ENCODE measurements at regions not wholly inside any gene's neighbourhood (a gene's known extent, or its start where the extent isn't known, plus 50 kb on each side); places are given as distances from the start of the nearest gene placed in this dataset.

GRCh38 chr11:82546661-82547557, 186.8 kb downstream of the FAM181B start:
- no peak for TF ChIP-seq YY1 (IDR thresholded peaks at IDR 0.05; ENCODE audit: low read depth)
- no peak for TF ChIP-seq TCF12 (IDR thresholded peaks at IDR 0.05; ENCODE audit: low read depth)
- TF ChIP-seq MAX (IDR thresholded peaks at IDR 0.05): no peak
- no peak for TF ChIP-seq CEBPB (IDR thresholded peaks at IDR 0.05)
- no peak for TF ChIP-seq NFIC (IDR thresholded peaks at IDR 0.05)
- no peak for TF ChIP-seq RAD21 (IDR thresholded peaks at IDR 0.05; ENCODE audit: low read depth)
- no peak for TF ChIP-seq EP300 (IDR thresholded peaks at IDR 0.05; ENCODE audit: borderline replicate concordance)
- TF ChIP-seq FOXM1 (IDR thresholded peaks at IDR 0.05; ENCODE audit: borderline replicate concordance, low read depth): no peak
- TF ChIP-seq TEAD4 (IDR thresholded peaks at IDR 0.05): no peak
- no peak for TF ChIP-seq USF1 (IDR thresholded peaks at IDR 0.05)
- no peak for TF ChIP-seq CREB1 (IDR thresholded peaks at IDR 0.05; ENCODE audit: low read depth)

GRCh38 chr11:82539669-82540068, 194.0 kb downstream of the FAM181B start:
- TF ChIP-seq ZBTB7A (IDR thresholded peaks at IDR 0.05; ENCODE audit: low read depth): no peak
- no peak for TF ChIP-seq RAD21 (IDR thresholded peaks at IDR 0.05; ENCODE audit: low read depth)
- no peak for TF ChIP-seq EGR1 (IDR thresholded peaks at IDR 0.05)
- no peak for TF ChIP-seq YY1 (IDR thresholded peaks at IDR 0.05; ENCODE audit: low read depth)
- TF ChIP-seq CREB1 (IDR thresholded peaks at IDR 0.05; ENCODE audit: low read depth): no peak
- no peak for TF ChIP-seq MAX (IDR thresholded peaks at IDR 0.05)
- no peak for TF ChIP-seq FOXM1 (IDR thresholded peaks at IDR 0.05; ENCODE audit: borderline replicate concordance, low read depth)
- TF ChIP-seq TAF1 (IDR thresholded peaks at IDR 0.05; ENCODE audit: low read depth): no peak
- no peak for TF ChIP-seq NFIC (IDR thresholded peaks at IDR 0.05)
- no peak for TF ChIP-seq CEBPB (IDR thresholded peaks at IDR 0.05)
- no peak for TF ChIP-seq TEAD4 (IDR thresholded peaks at IDR 0.05)
- TF ChIP-seq EP300 (IDR thresholded peaks at IDR 0.05; ENCODE audit: borderline replicate concordance): no peak
- no peak for TF ChIP-seq REST (IDR thresholded peaks at IDR 0.05; ENCODE audit: low read depth)
- no peak for TF ChIP-seq USF1 (IDR thresholded peaks at IDR 0.05)
- no peak for TF ChIP-seq TCF12 (IDR thresholded peaks at IDR 0.05; ENCODE audit: low read depth)

- no peak for TF ChIP-seq TCF12 (IDR thresholded peaks at IDR 0.05; ENCODE audit: low read depth)
- no peak for TF ChIP-seq USF1 (IDR thresholded peaks at IDR 0.05)
- TF ChIP-seq MAX (IDR thresholded peaks at IDR 0.05): no peak
- no peak for TF ChIP-seq CEBPB (IDR thresholded peaks at IDR 0.05)
- TF ChIP-seq CREB1 (IDR thresholded peaks at IDR 0.05; ENCODE audit: low read depth): no peak
- TF ChIP-seq NFIC (IDR thresholded peaks at IDR 0.05): no peak
- no peak for TF ChIP-seq FOXM1 (IDR thresholded peaks at IDR 0.05; ENCODE audit: borderline replicate concordance, low read depth)
- no peak for TF ChIP-seq TAF1 (IDR thresholded peaks at IDR 0.05; ENCODE audit: low read depth)
- no peak for TF ChIP-seq ZBTB7A (IDR thresholded peaks at IDR 0.05; ENCODE audit: low read depth)
- no peak for TF ChIP-seq EGR1 (IDR thresholded peaks at IDR 0.05)
- TF ChIP-seq YY1 (IDR thresholded peaks at IDR 0.05; ENCODE audit: low read depth): no peak
- TF ChIP-seq RAD21 (IDR thresholded peaks at IDR 0.05; ENCODE audit: low read depth): no peak
- no peak for TF ChIP-seq REST (IDR thresholded peaks at IDR 0.05; ENCODE audit: low read depth)
- no peak for TF ChIP-seq EP300 (IDR thresholded peaks at IDR 0.05; ENCODE audit: borderline replicate concordance)
- TF ChIP-seq TEAD4 (IDR thresholded peaks at IDR 0.05): no peak
Observed at GRCh38 chr11:82536706-82537105, 197.0 kb downstream of the FAM181B start.

GRCh38 chr11:82533628-82534327, 199.9 kb downstream of the FAM181B start:
- TF ChIP-seq EGR1 (IDR thresholded peaks at IDR 0.05) (no peak), MAX (IDR thresholded peaks at IDR 0.05) (no peak), CEBPB (IDR thresholded peaks at IDR 0.05) (no peak), TCF12 (IDR thresholded peaks at IDR 0.05; ENCODE audit: low read depth) (no peak), YY1 (IDR thresholded peaks at IDR 0.05; ENCODE audit: low read depth) (no peak), EP300 (IDR thresholded peaks at IDR 0.05; ENCODE audit: borderline replicate concordance) (no peak), TEAD4 (IDR thresholded peaks at IDR 0.05) (no peak)

All from Ishikawa (cell line).